GM21381 (cell line): ENCODE measurements at regions not wholly inside any gene's neighbourhood (a gene's known extent, or its start where the extent isn't known, plus 50 kb on each side); places are given as distances from the start of the nearest gene placed in this dataset.

ENCODE experiments used
- ATAC-seq: cut with Tn5 transposase; IDR thresholded peaks from one replicate; pipeline ENCODE4 v1.9.1; 2021; ENCODE audit warnings: mild to moderate bottlenecking, moderate library complexity; ENCODE audit not compliant: unreplicated experiment

DNA sequence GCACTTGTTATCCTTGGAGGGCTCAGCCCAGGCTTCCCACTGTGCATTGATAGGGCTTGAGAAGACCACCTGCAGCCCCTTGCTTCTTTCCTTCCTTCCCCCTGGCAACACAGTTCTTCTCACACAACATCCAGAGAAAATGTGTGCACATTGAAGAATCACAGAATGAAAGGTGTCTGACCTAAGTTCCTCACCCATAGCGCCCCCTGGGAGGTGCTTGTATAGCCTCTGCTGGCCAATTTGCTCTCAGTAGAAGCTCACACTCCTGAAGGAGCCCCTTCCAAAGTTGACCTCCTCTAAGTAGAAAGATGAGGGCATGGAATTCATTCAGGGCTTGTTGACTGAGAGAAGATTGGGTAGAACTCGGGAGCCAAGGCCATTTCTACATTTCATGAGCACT is 758.4 kb upstream of the KLHL29 start:
- no peak for ATAC-seq

GRCh38 chr2:22628221-22628620 is 756.8 kb upstream of the KLHL29 start:
- ATAC-seq = no peak

DNA sequence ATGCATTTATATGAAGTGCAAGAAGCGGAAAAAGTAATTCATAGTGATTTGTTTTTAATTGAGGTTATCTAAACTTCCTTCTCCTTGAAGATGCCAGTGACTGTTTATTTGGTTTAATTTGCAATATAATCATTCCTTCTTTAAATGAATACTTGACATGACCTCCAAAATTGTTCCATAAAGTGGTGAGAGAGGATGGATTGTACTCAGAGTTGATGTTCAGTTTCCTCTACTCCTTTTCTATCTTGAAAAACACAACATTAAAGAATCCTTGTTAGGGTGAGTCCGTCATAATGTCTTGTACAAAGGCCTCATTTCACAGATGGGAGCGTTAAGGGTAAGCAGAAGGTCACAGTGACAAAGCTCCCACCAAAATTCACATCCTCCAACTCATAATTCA is 756.1 kb upstream of the KLHL29 start:
- ATAC-seq = no peak

DNA sequence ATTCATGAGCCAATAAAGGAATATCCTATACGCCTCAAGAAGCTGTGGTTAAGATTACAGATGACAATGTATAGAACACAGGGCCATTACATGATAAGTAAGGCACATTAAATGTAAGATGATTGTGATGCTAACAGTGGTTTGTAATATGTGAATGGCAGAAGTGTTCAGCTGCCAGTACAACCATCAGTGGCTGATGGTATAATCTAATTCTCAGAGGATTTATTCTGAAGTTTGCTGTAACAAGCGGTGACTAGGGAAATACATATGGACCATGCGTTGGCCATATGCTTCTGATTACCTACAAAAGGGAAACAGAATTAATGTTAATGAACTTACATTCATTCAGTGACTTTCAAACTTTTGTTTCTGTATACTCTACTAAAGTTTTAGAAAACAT is 750.8 kb upstream of the KLHL29 start:
- ATAC-seq = no peak

- no peak for ATAC-seq
Measured at GRCh38 chr2:22656426-22656825, 728.6 kb upstream of the KLHL29 start.

GRCh38 chr2:22673529-22673928 is 711.5 kb upstream of the KLHL29 start:
- ATAC-seq = no peak

- ATAC-seq = no peak
Measured at GRCh38 chr2:22683914-22684313, 701.1 kb upstream of the KLHL29 start.

GRCh38 chr2:22690096-22690495 is 694.9 kb upstream of the KLHL29 start:
- no peak for ATAC-seq

- ATAC-seq = no peak
Measured at GRCh38 chr2:22691666-22692065, 693.3 kb upstream of the KLHL29 start.

DNA sequence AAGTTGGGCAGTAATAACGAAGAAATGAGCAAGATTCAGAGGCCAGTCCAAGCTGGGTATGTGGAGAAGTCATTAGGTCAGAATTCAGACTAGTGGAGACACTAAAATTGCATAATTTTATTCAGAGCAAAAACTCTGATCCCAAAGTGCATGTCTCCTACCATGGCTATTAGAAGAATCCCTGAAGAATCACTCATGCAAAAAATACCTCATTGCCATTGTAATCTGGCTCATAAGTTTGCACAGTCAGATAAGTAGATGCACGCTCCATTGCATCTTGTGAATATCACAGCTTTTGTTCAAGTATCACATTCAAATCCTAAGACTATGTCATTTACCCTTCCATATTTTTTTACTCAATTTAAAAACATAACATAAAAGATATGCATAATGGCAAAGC is 692.2 kb upstream of the KLHL29 start:
- no peak for ATAC-seq

DNA sequence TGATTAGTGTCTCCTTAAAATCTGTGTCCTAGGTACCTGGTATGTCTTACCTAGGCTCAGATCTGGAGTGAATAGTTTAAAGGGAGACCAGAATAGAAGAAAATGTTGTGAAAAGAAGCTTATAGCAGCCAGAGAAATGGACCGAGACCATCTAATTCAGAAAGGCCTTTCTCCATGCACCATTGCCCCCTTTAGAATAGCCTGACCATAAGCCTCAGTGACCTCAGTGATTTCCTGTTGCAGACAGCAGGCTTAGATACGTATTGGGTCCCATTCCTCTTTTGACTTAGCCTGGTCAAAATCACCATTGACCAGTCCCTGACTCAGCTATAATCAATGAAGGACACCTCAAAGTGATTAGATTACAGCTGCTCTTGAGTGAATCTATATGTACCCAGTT is 690.7 kb upstream of the KLHL29 start:
- no peak for ATAC-seq

DNA sequence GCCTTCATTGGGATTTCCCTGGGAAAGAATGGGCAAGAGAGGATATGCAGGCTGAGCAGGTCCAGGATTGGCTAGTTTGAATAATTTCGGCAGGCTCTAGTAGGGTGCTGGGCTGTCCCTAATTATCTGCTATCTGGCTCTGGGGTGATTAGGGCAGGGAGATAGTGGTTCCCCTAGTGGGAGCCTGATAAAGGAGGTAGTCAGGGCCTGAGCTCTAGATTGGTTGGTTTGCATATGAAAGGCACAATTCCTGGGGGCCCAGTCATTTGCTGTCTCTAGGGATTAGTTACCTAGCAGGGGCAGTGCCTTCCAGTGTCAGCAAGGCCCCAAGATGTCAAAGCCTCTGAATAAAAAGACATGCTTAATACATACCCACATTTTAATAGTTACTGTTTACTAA is 690.1 kb upstream of the KLHL29 start:
- no peak for ATAC-seq

DNA sequence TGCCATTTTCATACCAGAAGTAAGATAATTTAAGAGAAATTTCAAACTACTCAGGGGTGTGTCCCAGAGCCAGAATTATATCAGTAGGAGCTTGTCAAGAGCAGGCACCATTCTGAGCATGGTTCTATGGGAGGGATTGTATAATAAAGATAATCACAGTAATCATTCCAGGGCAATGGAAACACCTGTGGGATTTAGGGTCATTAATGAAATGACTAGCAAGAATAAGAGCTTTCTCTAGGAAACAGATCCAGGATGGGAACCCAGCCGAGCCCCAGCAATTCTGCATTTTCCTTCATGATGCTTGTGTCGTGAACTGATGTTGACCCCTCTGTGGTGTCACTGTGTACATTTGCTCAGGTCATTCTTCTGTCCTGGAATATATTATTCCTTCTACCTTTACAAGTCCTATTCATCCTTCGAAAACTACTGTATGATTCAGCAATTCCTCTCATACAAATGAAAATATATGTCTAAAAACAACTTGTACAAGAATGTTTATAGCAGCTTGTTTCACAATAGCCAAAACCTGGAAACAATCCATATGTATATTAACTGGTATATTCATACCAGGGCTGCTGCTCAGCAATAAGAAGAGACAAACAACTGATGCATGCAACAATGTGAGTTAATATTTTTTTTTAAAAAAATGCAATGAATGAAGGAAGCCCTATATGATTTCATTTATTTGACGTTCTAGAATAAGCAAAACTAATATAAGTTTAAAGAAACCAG is 687.8 kb upstream of the KLHL29 start:
- ATAC-seq = no peak

DNA sequence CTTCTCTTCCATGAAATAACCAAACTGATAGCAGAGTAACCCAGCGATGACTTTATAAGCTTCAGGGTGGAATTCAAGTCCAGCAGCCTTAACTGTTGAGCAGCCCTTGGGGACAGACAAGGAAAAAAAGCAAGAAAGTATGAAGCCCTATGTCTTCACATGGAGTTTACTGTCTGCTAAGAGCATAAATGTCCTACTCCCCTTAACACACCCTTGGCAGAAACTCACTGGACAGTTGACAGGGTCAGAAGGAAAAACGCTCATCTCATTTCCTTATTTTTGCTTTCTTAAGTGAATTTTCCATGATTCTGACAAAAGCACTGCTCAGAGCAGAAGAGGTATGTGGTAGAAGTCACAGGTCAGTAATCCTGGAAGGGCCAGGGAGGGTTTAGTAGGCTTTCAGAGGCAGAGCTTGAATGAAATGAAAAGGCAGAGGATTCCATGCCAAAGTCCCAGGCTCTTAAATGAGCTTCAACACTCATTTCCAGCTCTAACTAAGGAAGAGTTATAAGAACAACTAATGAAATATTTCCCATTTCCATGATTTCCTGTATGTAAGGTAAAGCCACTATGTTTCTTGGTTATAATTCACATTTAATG is 683.3 kb upstream of the KLHL29 start:
- ATAC-seq = no peak

DNA sequence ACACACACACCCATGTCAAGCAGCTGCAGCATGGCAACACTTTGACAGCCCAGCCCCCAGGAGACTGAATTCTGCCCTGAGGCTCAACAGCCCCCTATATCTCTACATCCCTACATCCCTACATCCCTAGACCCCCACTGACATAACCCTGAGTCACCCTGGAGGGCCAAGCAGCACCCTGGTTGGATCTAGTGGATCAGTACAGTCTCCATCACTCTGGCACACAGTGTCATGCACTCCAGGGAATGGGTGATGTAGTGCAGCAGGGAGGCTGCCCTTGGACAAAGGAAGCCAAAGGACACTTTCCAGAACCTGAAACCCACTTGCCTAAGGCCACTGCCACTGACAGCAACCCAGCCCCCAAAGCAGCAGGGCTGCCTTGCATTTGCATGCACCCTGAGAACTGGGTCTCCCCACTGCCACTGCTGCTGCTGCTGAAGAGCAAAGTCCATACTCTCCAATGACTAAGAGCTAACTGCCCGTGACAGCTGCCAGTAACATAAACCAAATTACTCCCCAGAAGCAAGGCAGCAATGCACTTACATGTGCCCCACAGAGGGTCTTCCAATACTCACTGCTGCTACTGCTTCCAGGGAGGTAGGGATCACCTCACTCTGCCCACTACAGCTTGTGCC is 681.6 kb upstream of the KLHL29 start:
- ATAC-seq = no peak

DNA sequence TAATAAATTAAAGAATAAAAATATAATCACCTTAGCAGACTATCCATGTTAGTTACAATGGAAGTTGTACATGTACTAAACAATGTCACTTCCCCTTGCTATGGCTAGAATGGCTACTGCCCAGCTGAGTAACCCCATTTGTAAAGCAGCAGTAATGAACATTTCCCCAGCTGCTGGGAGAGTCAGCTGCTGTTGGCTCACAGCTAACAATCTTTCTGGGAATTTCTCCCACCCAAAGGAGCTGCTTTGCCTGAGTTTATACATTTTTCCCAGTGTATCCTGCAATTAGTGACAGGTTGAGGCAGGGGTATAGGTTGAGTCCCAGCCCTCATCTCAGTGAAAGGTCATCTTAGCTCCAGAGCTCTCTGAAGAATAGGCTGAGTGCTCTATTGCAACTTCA is 665.6 kb upstream of the KLHL29 start:
- no peak for ATAC-seq

GRCh38 chr2:22729466-22729865 is 655.5 kb upstream of the KLHL29 start:
- ATAC-seq = no peak

DNA sequence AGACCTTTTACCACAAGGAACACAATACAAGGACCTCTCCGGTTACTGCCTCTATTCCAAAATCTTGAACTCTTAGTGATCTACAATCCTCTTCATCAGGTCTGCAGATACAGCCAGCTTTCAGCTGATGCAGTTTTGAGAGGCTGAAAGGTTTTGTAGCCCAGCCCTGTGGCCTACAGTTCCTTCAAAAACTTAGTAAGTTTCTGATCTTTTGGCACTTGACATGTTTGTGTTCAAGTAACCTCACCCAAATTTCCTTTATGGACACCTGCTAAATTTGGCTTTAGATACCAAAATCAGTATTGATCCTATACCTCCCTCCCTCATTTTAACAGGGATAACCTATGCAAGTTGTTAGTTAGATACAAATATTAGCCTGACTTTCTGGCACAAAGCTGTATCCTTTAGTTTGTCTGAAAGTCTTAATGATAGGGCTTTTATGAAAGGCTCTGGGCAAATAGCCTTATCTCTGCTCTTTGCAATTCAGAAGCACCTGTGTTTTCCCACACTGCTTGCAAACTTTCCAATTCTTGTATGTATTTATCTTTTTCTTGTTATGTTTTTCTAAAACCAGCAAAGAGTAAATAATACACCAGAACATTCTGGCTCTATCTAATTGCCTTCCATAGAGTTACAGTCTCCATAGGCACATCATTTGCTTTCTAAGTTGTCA is 650.5 kb upstream of the KLHL29 start:
- ATAC-seq = no peak

- no peak for ATAC-seq
Measured at GRCh38 chr2:22737144-22737543, 647.8 kb upstream of the KLHL29 start.

DNA sequence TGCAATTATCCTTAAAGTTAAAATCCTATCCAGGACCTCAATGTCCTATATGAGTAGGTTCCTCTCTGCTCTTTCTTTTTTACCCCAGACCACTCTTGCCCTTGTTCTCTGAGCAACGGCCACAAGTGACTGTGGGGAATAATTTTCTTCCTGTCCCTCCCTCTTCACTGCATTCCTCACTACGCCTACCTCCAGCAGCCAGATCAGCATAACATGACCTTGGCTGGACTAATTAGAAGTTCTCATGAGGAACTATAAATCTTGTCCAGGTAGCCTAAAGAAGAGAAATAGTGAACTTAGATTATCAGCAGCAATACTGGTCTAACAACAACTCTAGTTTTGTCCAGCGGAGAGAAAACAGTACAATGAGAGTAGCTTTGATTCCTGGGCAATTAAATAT is 643.8 kb upstream of the KLHL29 start:
- no peak for ATAC-seq

DNA sequence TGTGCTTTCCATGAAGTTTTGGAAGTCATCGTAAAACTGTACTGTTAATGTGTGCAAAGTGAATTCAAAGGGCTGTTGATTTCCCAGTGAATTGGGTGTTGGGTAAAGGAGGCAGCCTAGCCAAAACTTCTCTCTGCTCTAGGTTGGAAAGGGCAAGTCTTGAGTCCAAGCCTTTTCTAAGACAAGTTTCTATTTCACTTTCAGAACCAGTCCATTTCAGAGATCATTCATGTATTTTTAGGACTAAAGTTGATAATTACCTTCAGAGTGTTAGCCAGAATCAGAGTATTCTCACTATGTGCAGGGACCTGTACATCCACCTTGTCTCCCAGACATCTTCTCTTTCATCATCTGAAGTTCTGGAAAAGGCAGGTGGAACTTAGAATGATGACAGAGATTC is 636.1 kb upstream of the KLHL29 start:
- ATAC-seq = peak; percentile 78

DNA sequence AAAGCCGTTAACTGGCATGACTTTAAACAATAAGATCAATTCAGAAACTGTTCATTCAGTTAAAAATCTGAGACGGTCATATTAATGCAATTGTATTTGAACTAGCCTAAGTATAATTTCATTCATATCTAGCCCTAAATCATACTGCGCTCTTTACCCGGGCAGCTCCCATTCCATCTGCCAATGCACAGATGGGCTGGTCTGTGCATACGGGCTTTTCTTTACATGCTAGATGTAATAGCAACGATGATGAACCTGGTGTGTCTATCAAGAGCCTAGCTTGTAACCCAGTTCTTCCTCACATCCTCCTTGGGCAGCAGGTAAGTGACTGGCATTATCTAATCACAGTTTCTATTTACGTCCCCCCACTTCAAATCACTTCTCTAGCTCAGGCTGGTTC is 631.5 kb upstream of the KLHL29 start:
- ATAC-seq = no peak
